Upper lobe of right lung (tissue), 1 donor: ENCODE measurements at regions not wholly inside any gene's neighbourhood (a gene's known extent, or its start where the extent isn't known, plus 50 kb on each side); places are given as distances from the start of the nearest gene placed in this dataset.

Experiments
- ATAC-seq: fragments of 200-7000 bp; cut with Tn5 transposase; one replicate; pipeline ENCODE4 v1.9.1; 2020; ENCODE audit warnings: mild to moderate bottlenecking, moderate library complexity
- DNase-seq: peaks from one replicate; pipeline ENCODE4 v3.0.0-alpha.2; 2020
- H3K27ac ChIP-seq: fragments of 200-600 bp; one replicate; pipeline ENCODE4 v1.8.0; 2022
- H3K27me3 ChIP-seq: fragments of 200-600 bp; one replicate; pipeline ENCODE4 v1.8.0; 2022; ENCODE audit warnings: mild to moderate bottlenecking
- H3K36me3 ChIP-seq: fragments of 200-600 bp; one replicate; pipeline ENCODE4 v1.8.0; 2022
- H3K4me1 ChIP-seq: fragments of 200-600 bp; one replicate; pipeline ENCODE4 v1.8.0; 2022
- H3K4me3 ChIP-seq: fragments of 200-600 bp; one replicate; pipeline ENCODE4 v1.8.0; 2022; ENCODE audit warnings: mild to moderate bottlenecking
- H3K9me3 ChIP-seq: fragments of 200-600 bp; one replicate; pipeline ENCODE4 v1.8.0; 2022
- intact Hi-C: fragments of 100-400 bp; cut with DNase I; formaldehyde crosslinking; loops from one replicate; pipeline ENCODE4 v1.11.0; 2022
- TF ChIP-seq, protein P1 (sequence below): fragments of 200-600 bp; IDR thresholded peaks from one replicate; pipeline ENCODE4 v1.8.0; 2022; ENCODE audit warnings: antibody characterized with exemption
- donor health status: DM: no; HTN: yes; CAD: no; lungs with severe emphysema.

DNA sequence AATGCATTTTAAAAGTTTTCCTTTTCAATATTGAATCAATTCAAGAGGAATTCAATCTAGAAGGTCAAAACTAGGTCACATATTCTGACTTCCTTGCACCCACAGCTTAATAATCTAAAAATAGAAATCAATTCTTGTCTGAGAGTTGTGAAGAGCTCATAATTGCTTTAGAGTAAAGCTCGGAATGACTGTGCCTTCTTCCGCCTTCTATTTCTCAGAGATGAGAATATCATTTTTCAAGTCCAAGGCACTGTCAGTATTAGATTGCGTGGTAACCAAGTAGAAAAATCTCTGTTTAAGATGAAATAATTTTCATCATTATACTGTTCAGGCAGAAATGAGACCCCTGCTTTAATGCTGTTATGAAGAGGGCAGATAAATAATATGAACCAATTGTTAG, 272.2 kb upstream of the NFE2L3 start:
- H3K9me3 ChIP-seq = no peaks in the 10 kb centered on the region
- H3K4me3 ChIP-seq = no peak overlapping the region
- no peak for DNase-seq
- H3K36me3 ChIP-seq = no peaks in the 10 kb centered on the region
- ATAC-seq = no peak
- intact Hi-C loops = no loop called here
- H3K27me3 ChIP-seq = peaks cover 62% of the 10 kb centered on the region
- H3K27ac ChIP-seq = no peak overlapping the region
- no peaks in the 10 kb centered on the region for H3K4me1 ChIP-seq
- TF ChIP-seq, protein P1, sequence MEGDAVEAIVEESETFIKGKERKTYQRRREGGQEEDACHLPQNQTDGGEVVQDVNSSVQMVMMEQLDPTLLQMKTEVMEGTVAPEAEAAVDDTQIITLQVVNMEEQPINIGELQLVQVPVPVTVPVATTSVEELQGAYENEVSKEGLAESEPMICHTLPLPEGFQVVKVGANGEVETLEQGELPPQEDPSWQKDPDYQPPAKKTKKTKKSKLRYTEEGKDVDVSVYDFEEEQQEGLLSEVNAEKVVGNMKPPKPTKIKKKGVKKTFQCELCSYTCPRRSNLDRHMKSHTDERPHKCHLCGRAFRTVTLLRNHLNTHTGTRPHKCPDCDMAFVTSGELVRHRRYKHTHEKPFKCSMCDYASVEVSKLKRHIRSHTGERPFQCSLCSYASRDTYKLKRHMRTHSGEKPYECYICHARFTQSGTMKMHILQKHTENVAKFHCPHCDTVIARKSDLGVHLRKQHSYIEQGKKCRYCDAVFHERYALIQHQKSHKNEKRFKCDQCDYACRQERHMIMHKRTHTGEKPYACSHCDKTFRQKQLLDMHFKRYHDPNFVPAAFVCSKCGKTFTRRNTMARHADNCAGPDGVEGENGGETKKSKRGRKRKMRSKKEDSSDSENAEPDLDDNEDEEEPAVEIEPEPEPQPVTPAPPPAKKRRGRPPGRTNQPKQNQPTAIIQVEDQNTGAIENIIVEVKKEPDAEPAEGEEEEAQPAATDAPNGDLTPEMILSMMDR = no peak

- no peak overlapping the region for H3K27ac ChIP-seq
- no peaks in the 10 kb centered on the region for H3K36me3 ChIP-seq
- intact Hi-C loops = no loop called here
- no peaks in the 10 kb centered on the region for H3K4me1 ChIP-seq
- ATAC-seq (no peak), DNase-seq (no peak)
- peaks cover 54% of the 10 kb centered on the region for H3K27me3 ChIP-seq
- TF ChIP-seq, protein P1 = no peak
- H3K4me3 ChIP-seq = no peak overlapping the region
- H3K9me3 ChIP-seq = no peaks in the 10 kb centered on the region
Observed at GRCh38 chr7:25881317-25882037, 270.5 kb upstream of the NFE2L3 start.

GRCh38 chr7:25882151-25882773, 269.7 kb upstream of the NFE2L3 start:
- no peak for ATAC-seq
- TF ChIP-seq, protein P1 = no peak
- intact Hi-C loops = no loop called here

DNA sequence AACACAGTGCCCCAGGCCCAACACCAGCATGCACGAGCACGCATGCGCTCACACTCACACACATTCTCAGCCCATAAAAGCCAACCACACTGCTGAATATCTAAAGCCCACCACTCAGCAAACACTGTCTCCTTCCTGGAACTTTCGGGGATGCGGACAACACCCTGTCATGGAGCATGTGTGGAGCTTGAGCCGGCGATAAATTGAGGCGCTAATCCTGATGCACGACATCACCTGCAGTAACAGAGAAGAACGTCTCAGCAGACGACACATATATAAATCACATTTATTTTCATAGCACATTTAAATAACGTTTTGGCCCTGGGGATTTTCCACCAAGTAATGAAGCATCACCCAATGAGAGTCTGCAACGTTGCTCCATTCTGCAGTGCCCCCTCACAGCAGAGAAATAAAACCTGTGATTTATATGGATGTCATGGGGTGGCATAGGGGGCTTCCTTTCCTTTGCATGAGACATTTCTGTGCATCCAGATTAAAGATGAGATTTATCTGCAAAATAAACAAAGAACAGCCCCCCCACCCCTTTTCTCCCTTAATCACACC, 267.7 kb upstream of the NFE2L3 start:
- intact Hi-C loops = no loop called here
- TF ChIP-seq, protein P1 = no peak

More at GRCh38 chr7:25882151-25882773, 269.7 kb upstream of the NFE2L3 start:
- no peaks in the 10 kb centered on the region for H3K4me1 ChIP-seq
- H3K27me3 ChIP-seq = peaks cover 55% of the 10 kb centered on the region
- H3K4me3 ChIP-seq = no peak overlapping the region
- no peaks in the 10 kb centered on the region for H3K9me3 ChIP-seq
- H3K27ac ChIP-seq = no peak overlapping the region
- H3K36me3 ChIP-seq = no peaks in the 10 kb centered on the region
- DNase-seq = no peak

DNA sequence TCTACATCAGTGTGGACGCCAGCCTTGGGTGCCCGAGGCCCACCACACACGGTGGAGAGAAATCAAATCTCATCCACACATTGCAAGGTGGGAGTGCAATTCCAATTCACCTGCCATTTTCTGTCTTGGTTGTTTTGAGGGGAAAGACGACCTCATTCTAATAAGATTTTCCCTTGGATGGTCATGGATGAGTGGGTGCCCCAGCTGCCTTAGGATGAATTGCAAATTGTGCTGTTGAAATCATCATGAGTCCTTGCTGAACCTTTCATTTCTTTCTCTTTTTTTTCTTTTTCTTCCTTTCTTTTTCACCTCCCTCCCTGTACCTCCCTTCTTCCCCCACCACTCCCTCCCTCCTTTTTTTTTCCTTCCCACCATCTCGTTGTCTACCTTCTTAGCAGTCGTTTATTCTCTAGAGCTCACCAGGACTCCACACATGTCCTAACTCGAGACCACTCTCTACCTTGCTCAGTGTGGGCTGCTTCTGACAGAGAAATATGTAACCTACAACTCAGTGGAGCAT, 266.9 kb upstream of the NFE2L3 start:
- H3K36me3 ChIP-seq = no peaks in the 10 kb centered on the region
- intact Hi-C loops = no loop called here
- peaks cover 76% of the 10 kb centered on the region for H3K27me3 ChIP-seq

More for the DNA sequence above, 267.7 kb upstream of the NFE2L3 start:
- Histone ChIP-seq H3K27me3 (peaks cover 72% of the 10 kb centered on the region), H3K36me3 (no peaks in the 10 kb centered on the region), H3K9me3 (no peaks in the 10 kb centered on the region), H3K4me3 (no peak overlapping the region), H3K4me1 (no peaks in the 10 kb centered on the region), H3K27ac (no peak overlapping the region)
- ATAC-seq (no peak), DNase-seq (no peak)

More for the DNA sequence above, 266.9 kb upstream of the NFE2L3 start:
- H3K4me1 ChIP-seq = no peaks in the 10 kb centered on the region
- no peak overlapping the region for H3K27ac ChIP-seq
- TF ChIP-seq, protein P1 = no peak
- no peak for ATAC-seq
- H3K9me3 ChIP-seq = no peaks in the 10 kb centered on the region
- DNase-seq = no peak
- H3K4me3 ChIP-seq = no peak overlapping the region
